Activated naive CD8-positive, alpha-beta T cell (primary cell): ENCODE measurements at regions not wholly inside any gene's neighbourhood (a gene's known extent, or its start where the extent isn't known, plus 50 kb on each side); places are given as distances from the start of the nearest gene placed in this dataset.

Source experiments
- H3K27ac Mint-ChIP-seq: one replicate; pipeline ENCODE4 v1.8.0; 2021; ENCODE audit warnings: mixed read lengths
- H3K27me3 Mint-ChIP-seq: one replicate; pipeline ENCODE4 v1.8.0; 2021; ENCODE audit warnings: mixed read lengths
- H3K36me3 Mint-ChIP-seq: one replicate; pipeline ENCODE4 v1.8.0; 2021; ENCODE audit warnings: mixed read lengths
- H3K4me1 Mint-ChIP-seq: one replicate; pipeline ENCODE4 v1.8.0; 2021; ENCODE audit warnings: low read depth, mixed read lengths
- H3K4me3 Mint-ChIP-seq: one replicate; pipeline ENCODE4 v1.8.0; 2021; ENCODE audit warnings: mild to moderate bottlenecking, mixed read lengths
- H3K9me3 Mint-ChIP-seq: one replicate; pipeline ENCODE4 v1.8.0; 2021; ENCODE audit warnings: low read depth, mixed read lengths

GRCh38 chr3:110074095-110074494 is 736.7 kb upstream of the DPPA4 start:
- no peaks in the 10 kb centered on the region for H3K27me3 Mint-ChIP-seq
- no peak overlapping the region for H3K27ac Mint-ChIP-seq
- H3K9me3 Mint-ChIP-seq = peaks cover 4% of the 10 kb centered on the region
- H3K4me1 Mint-ChIP-seq = no peaks in the 10 kb centered on the region
- H3K4me3 Mint-ChIP-seq = no peak overlapping the region
- peaks cover 6% of the 10 kb centered on the region for H3K36me3 Mint-ChIP-seq

DNA sequence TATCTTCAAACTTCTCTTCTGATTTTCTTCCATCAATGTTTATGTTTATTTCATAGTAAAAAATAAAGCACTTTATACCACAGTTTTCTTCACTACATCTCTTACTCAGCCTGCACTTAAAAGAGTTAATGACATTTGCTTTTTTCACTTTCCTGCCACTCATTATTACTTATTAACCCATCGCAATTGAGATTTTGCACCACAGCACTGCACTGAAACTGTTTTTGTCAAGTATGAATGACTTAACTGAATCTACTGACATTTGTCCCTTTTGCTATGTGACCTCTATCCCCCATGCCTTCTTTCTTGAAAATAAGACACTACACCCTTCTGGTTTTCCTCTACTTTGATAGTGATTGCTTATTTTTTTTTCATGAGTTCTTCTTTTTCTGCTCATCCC is 739.7 kb upstream of the DPPA4 start:
- no peaks in the 10 kb centered on the region for H3K36me3 Mint-ChIP-seq
- H3K9me3 Mint-ChIP-seq = no peaks in the 10 kb centered on the region
- no peak overlapping the region for H3K4me3 Mint-ChIP-seq
- no peaks in the 10 kb centered on the region for H3K4me1 Mint-ChIP-seq
- no peaks in the 10 kb centered on the region for H3K27me3 Mint-ChIP-seq
- H3K27ac Mint-ChIP-seq = no peak overlapping the region

DNA sequence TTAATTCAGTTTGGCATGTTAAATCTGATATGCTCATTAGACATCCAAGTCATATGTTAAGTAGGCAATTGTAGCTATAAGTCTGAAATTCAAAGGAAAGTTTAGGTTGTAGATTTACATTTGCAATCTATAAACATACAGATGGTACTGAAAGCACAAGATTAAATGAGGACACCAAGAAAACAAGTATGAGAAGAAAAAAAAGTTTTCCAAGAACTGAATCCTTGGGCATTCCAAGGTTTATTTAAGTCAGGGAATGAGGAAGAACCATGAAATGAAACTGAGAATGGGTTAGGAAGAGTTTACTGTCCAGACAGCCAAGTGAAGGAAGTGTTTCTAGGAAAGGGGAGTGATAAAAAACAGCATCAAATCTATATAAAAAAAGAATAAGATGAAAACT is 756.1 kb upstream of the DPPA4 start:
- Mint-ChIP-seq H3K9me3 (peaks cover 8% of the 10 kb centered on the region), H3K27me3 (no peaks in the 10 kb centered on the region)

GRCh38 chr3:110093812-110094401 is 756.6 kb upstream of the DPPA4 start:
- Mint-ChIP-seq H3K4me1 (no peaks in the 10 kb centered on the region), H3K27ac (no peak overlapping the region), H3K4me3 (no peak overlapping the region), H3K36me3 (no peaks in the 10 kb centered on the region), H3K9me3 (peaks cover 10% of the 10 kb centered on the region), H3K27me3 (no peaks in the 10 kb centered on the region)

More for the DNA sequence above, 756.1 kb upstream of the DPPA4 start:
- no peak overlapping the region for H3K4me3 Mint-ChIP-seq
- no peaks in the 10 kb centered on the region for H3K36me3 Mint-ChIP-seq
- H3K27ac Mint-ChIP-seq = no peak overlapping the region
- no peaks in the 10 kb centered on the region for H3K4me1 Mint-ChIP-seq

DNA sequence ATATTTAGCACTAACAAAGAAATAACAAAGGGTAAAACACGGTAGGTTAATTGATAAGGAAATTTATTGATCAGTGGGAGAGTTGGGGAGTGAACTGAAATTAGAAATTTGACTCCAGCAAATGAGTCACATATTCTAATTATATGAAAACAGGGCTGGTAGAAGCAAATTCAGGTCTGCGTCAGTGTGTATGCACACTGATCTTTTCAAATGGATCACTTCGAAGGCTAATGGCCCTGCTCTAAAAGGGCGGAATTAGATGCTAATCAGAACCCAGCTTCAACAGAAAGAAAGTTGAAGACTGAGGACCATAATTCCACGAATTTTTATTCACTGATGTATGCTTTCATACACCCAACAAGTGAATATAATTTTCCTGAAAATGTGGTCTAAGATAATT is 762.4 kb upstream of the DPPA4 start:
- Mint-ChIP-seq H3K9me3 (peaks cover 10% of the 10 kb centered on the region), H3K27me3 (no peaks in the 10 kb centered on the region), H3K36me3 (no peaks in the 10 kb centered on the region), H3K27ac (no peak overlapping the region), H3K4me1 (no peaks in the 10 kb centered on the region), H3K4me3 (no peak overlapping the region)

DNA sequence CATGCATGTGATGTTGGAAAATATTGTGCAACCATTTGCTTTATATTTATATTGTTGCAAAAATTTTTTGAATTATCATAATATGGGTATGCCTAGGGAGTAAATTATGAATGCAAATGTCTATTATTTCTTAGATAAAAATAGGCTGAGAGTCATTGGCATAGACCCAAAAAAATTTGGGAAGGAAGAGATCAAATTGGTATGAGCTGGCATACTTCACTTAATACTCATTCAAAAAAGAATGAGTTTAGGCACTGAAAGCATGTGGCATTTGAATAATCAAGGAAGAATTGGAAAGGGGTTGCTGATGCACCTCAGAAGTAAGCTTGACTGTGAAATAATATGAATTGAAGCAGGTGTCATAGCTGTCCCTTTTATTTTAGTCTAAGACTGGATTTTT is 764.0 kb upstream of the DPPA4 start:
- Mint-ChIP-seq H3K36me3 (no peaks in the 10 kb centered on the region), H3K27ac (no peak overlapping the region), H3K4me1 (no peaks in the 10 kb centered on the region), H3K9me3 (peaks cover 10% of the 10 kb centered on the region), H3K4me3 (no peak overlapping the region), H3K27me3 (no peaks in the 10 kb centered on the region)

- no peaks in the 10 kb centered on the region for H3K27me3 Mint-ChIP-seq
- no peaks in the 10 kb centered on the region for H3K4me1 Mint-ChIP-seq
- no peaks in the 10 kb centered on the region for H3K9me3 Mint-ChIP-seq
Measured at GRCh38 chr3:110106805-110107204, 769.5 kb upstream of the DPPA4 start.

GRCh38 chr3:110123946-110124345 is 786.6 kb upstream of the DPPA4 start:
- no peaks in the 10 kb centered on the region for H3K9me3 Mint-ChIP-seq
- peaks cover 2% of the 10 kb centered on the region for H3K36me3 Mint-ChIP-seq
- no peaks in the 10 kb centered on the region for H3K27me3 Mint-ChIP-seq
- H3K27ac Mint-ChIP-seq = no peak overlapping the region
- no peak overlapping the region for H3K4me3 Mint-ChIP-seq
- no peaks in the 10 kb centered on the region for H3K4me1 Mint-ChIP-seq

More at GRCh38 chr3:110106805-110107204, 769.5 kb upstream of the DPPA4 start:
- H3K27ac Mint-ChIP-seq = no peak overlapping the region
- no peaks in the 10 kb centered on the region for H3K36me3 Mint-ChIP-seq
- H3K4me3 Mint-ChIP-seq = no peak overlapping the region

GRCh38 chr3:110126065-110126464 is 788.7 kb upstream of the DPPA4 start:
- no peak overlapping the region for H3K4me3 Mint-ChIP-seq
- no peak overlapping the region for H3K27ac Mint-ChIP-seq
- H3K36me3 Mint-ChIP-seq = peaks cover 2% of the 10 kb centered on the region
- no peaks in the 10 kb centered on the region for H3K27me3 Mint-ChIP-seq
- no peaks in the 10 kb centered on the region for H3K4me1 Mint-ChIP-seq
- no peaks in the 10 kb centered on the region for H3K9me3 Mint-ChIP-seq

- H3K27me3 Mint-ChIP-seq = no peaks in the 10 kb centered on the region
- H3K4me1 Mint-ChIP-seq = no peaks in the 10 kb centered on the region
- no peak overlapping the region for H3K27ac Mint-ChIP-seq
- H3K4me3 Mint-ChIP-seq = no peak overlapping the region
- peaks cover 6% of the 10 kb centered on the region for H3K9me3 Mint-ChIP-seq
- peaks cover 3% of the 10 kb centered on the region for H3K36me3 Mint-ChIP-seq
Measured at GRCh38 chr3:110133971-110134370, 796.6 kb upstream of the DPPA4 start.

DNA sequence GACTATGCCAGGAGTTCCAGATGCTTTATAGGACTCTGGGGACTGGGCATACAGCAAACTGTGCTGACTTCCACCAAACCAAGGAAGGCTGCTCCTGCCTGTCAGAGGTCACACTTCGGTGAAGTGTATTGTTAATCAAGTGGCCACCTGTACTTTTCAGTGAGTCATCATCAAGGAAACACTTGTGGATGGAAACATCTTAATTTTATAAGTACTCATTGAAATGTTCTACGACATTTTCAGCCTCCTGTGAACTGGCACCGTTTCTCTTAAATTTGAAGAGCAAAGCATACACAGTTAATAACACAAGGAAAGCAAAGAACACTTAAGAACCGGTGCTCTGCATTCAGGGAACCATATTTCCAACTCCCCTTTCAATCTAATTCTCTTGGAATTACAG is 801.7 kb upstream of the DPPA4 start:
- no peak overlapping the region for H3K4me3 Mint-ChIP-seq

DNA sequence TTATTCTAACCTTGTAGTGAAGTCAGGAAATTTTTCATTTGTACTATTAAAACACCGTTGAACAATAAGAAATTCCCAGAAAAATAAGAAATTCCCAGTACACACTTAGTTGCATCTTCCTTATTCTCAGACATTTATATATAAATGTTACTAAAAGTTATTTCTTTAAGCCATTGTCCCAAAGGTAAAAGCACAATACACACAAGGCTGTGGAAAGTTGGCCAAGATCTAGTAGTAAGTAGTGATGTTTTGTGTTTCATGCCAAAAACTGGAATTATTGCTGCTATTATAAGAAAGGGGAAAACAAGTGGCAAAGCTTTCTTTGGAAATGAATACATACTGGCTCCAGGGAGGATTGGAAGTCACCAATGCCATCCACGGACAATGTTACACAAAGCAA is 802.5 kb upstream of the DPPA4 start:
- peaks cover 6% of the 10 kb centered on the region for H3K9me3 Mint-ChIP-seq
- no peaks in the 10 kb centered on the region for H3K4me1 Mint-ChIP-seq
- no peaks in the 10 kb centered on the region for H3K27me3 Mint-ChIP-seq
- H3K36me3 Mint-ChIP-seq = peaks cover 3% of the 10 kb centered on the region
- no peak overlapping the region for H3K4me3 Mint-ChIP-seq
- no peak overlapping the region for H3K27ac Mint-ChIP-seq

More for the DNA sequence above, 801.7 kb upstream of the DPPA4 start:
- Mint-ChIP-seq H3K36me3 (peaks cover 3% of the 10 kb centered on the region), H3K27me3 (no peaks in the 10 kb centered on the region), H3K4me1 (no peaks in the 10 kb centered on the region), H3K27ac (no peak overlapping the region), H3K9me3 (peaks cover 6% of the 10 kb centered on the region)

- no peaks in the 10 kb centered on the region for H3K9me3 Mint-ChIP-seq
- no peaks in the 10 kb centered on the region for H3K36me3 Mint-ChIP-seq
- no peak overlapping the region for H3K4me3 Mint-ChIP-seq
- H3K27ac Mint-ChIP-seq = no peak overlapping the region
- H3K4me1 Mint-ChIP-seq = no peaks in the 10 kb centered on the region
- H3K27me3 Mint-ChIP-seq = no peaks in the 10 kb centered on the region
Measured at GRCh38 chr3:110149763-110150162, 812.4 kb upstream of the DPPA4 start.

GRCh38 chr3:110157221-110157620 is 819.9 kb upstream of the DPPA4 start:
- Mint-ChIP-seq H3K36me3 (no peaks in the 10 kb centered on the region), H3K9me3 (no peaks in the 10 kb centered on the region), H3K4me3 (no peak overlapping the region), H3K4me1 (no peaks in the 10 kb centered on the region), H3K27me3 (no peaks in the 10 kb centered on the region), H3K27ac (no peak overlapping the region)

- Mint-ChIP-seq H3K4me3 (no peak overlapping the region), H3K27me3 (no peaks in the 10 kb centered on the region), H3K27ac (no peak overlapping the region), H3K36me3 (no peaks in the 10 kb centered on the region), H3K9me3 (no peaks in the 10 kb centered on the region), H3K4me1 (no peaks in the 10 kb centered on the region)
Measured at GRCh38 chr3:110164632-110165369, 827.5 kb upstream of the DPPA4 start.

- Mint-ChIP-seq H3K4me3 (no peak overlapping the region), H3K36me3 (no peaks in the 10 kb centered on the region), H3K27ac (no peak overlapping the region), H3K4me1 (no peaks in the 10 kb centered on the region), H3K27me3 (no peaks in the 10 kb centered on the region), H3K9me3 (no peaks in the 10 kb centered on the region)
Measured at GRCh38 chr3:110165370-110165743, 828.0 kb upstream of the DPPA4 start.
